GM12873 (cell line): ENCODE measurements at regions not wholly inside any gene's neighbourhood (a gene's known extent, or its start where the extent isn't known, plus 50 kb on each side); places are given as distances from the start of the nearest gene placed in this dataset.

ENCODE experiments used
- CTCF ChIP-seq: IDR thresholded peaks from 2 replicates; pipeline ENCODE4 v1.5.1; 2012; ENCODE audit warnings: low read depth, mild to moderate bottlenecking, moderate library complexity, low read length, control low read depth; ENCODE audit not compliant: insufficient read depth; ENCODE audit errors: missing control alignments

GRCh38 chr9:89252651-89253267, 58.2 kb upstream of the CKS2 start:
- no peak for TF ChIP-seq CTCF

- no peak for TF ChIP-seq CTCF
Observed at GRCh38 chr9:89254058-89254772, 56.8 kb upstream of the CKS2 start.

GRCh38 chr9:89254773-89255125, 56.2 kb upstream of the CKS2 start:
- no peak for TF ChIP-seq CTCF

- no peak for TF ChIP-seq CTCF
Observed at GRCh38 chr9:89256225-89256624, 54.8 kb upstream of the CKS2 start.

- no peak for TF ChIP-seq CTCF
Observed at GRCh38 chr9:89256642-89257041, 54.4 kb upstream of the CKS2 start.

GRCh38 chr9:89260525-89260924, 50.5 kb upstream of the CKS2 start:
- no peak for TF ChIP-seq CTCF
